ENCODE measurements at regions not wholly inside any gene's neighbourhood (a gene's known extent, or its start where the extent isn't known, plus 50 kb on each side); places are given as distances from the start of the nearest gene placed in this dataset.

DNA sequence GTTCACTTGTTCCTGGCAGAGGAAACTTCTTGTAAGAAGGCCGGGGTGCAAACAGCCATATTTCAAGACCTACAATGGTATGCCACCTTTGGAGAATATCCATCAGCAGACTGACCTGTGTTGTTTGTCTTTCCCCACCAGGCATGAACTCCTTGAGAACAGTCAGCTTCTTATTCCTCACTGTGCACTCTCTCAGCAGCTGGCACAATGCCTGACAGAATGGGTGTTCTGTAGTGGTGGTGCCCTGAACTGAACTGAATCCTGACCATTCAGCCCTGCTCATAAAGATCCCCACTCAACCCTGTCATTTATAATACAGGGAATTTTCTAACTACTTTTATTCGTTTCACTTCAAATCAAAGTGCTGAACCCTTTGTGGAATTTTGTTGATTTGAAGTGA lies 206.9 kb downstream of the COX7C start:
- ChIA-PET CTCF (no interaction called here), POLR2A (no interaction called here)
- TF ChIP-seq TEAD4 (CRISPR knock-in tag; IDR thresholded peaks at IDR 0.05) (no peak), NR1H2 (CRISPR knock-in tag; IDR thresholded peaks at IDR 0.05) (no peak), ZNF416 (CRISPR knock-in tag; IDR thresholded peaks at IDR 0.05) (no peak), ESRRA (CRISPR knock-in tag; IDR thresholded peaks at IDR 0.05; ENCODE audit: borderline replicate concordance) (no peak), FOXJ3 (CRISPR knock-in tag; IDR thresholded peaks at IDR 0.05; ENCODE audit: borderline replicate concordance) (no peak), IRF2 (CRISPR knock-in tag; IDR thresholded peaks at IDR 0.05; ENCODE audit: borderline replicate concordance, low read depth) (no peak), RORB (CRISPR knock-in tag; IDR thresholded peaks at IDR 0.05) (no peak), SMAD4 (CRISPR knock-in tag; IDR thresholded peaks at IDR 0.05) (no peak), ZNF396 (CRISPR knock-in tag; IDR thresholded peaks at IDR 0.05; ENCODE audit: borderline replicate concordance) (no peak), ELF4 (CRISPR knock-in tag; IDR thresholded peaks at IDR 0.05; ENCODE audit: low read depth) (no peak), TP53 (CRISPR knock-in tag; IDR thresholded peaks at IDR 0.05) (no peak)
- TF ChIP-seq, protein P1, sequence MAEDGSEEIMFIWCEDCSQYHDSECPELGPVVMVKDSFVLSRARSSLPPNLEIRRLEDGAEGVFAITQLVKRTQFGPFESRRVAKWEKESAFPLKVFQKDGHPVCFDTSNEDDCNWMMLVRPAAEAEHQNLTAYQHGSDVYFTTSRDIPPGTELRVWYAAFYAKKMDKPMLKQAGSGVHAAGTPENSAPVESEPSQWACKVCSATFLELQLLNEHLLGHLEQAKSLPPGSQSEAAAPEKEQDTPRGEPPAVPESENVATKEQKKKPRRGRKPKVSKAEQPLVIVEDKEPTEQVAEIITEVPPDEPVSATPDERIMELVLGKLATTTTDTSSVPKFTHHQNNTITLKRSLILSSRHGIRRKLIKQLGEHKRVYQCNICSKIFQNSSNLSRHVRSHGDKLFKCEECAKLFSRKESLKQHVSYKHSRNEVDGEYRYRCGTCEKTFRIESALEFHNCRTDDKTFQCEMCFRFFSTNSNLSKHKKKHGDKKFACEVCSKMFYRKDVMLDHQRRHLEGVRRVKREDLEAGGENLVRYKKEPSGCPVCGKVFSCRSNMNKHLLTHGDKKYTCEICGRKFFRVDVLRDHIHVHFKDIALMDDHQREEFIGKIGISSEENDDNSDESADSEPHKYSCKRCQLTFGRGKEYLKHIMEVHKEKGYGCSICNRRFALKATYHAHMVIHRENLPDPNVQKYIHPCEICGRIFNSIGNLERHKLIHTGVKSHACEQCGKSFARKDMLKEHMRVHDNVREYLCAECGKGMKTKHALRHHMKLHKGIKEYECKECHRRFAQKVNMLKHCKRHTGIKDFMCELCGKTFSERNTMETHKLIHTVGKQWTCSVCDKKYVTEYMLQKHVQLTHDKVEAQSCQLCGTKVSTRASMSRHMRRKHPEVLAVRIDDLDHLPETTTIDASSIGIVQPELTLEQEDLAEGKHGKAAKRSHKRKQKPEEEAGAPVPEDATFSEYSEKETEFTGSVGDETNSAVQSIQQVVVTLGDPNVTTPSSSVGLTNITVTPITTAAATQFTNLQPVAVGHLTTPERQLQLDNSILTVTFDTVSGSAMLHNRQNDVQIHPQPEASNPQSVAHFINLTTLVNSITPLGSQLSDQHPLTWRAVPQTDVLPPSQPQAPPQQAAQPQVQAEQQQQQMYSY (CRISPR knock-in tag; IDR thresholded peaks at IDR 0.05): no peak
- TF ChIP-seq, protein P2, sequence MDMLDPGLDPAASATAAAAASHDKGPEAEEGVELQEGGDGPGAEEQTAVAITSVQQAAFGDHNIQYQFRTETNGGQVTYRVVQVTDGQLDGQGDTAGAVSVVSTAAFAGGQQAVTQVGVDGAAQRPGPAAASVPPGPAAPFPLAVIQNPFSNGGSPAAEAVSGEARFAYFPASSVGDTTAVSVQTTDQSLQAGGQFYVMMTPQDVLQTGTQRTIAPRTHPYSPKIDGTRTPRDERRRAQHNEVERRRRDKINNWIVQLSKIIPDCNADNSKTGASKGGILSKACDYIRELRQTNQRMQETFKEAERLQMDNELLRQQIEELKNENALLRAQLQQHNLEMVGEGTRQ (CRISPR knock-in tag; IDR thresholded peaks at IDR 0.05): no peak
- TF ChIP-seq, protein P3, sequence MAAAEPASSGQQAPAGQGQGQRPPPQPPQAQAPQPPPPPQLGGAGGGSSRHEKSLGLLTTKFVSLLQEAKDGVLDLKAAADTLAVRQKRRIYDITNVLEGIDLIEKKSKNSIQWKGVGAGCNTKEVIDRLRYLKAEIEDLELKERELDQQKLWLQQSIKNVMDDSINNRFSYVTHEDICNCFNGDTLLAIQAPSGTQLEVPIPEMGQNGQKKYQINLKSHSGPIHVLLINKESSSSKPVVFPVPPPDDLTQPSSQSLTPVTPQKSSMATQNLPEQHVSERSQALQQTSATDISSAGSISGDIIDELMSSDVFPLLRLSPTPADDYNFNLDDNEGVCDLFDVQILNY (CRISPR knock-in tag; IDR thresholded peaks at IDR 0.05): no peak
- TF ChIP-seq, protein P4, sequence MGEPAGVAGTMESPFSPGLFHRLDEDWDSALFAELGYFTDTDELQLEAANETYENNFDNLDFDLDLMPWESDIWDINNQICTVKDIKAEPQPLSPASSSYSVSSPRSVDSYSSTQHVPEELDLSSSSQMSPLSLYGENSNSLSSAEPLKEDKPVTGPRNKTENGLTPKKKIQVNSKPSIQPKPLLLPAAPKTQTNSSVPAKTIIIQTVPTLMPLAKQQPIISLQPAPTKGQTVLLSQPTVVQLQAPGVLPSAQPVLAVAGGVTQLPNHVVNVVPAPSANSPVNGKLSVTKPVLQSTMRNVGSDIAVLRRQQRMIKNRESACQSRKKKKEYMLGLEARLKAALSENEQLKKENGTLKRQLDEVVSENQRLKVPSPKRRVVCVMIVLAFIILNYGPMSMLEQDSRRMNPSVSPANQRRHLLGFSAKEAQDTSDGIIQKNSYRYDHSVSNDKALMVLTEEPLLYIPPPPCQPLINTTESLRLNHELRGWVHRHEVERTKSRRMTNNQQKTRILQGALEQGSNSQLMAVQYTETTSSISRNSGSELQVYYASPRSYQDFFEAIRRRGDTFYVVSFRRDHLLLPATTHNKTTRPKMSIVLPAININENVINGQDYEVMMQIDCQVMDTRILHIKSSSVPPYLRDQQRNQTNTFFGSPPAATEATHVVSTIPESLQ (CRISPR knock-in tag; IDR thresholded peaks at IDR 0.05): no peak
- DNase-seq (ENCODE audit: low spot score) (no peak), ATAC-seq (no peak)
- H3K4me1 Mint-ChIP-seq: no peaks in the 10 kb centered on the region
- H3K4me3 Mint-ChIP-seq: no peak overlapping the region
- H3K9me3 Mint-ChIP-seq: peaks cover 14% of the 10 kb centered on the region
- H3K27ac Mint-ChIP-seq: no peak overlapping the region; the same call in 1 of the 2 replicates
- no peaks in the 10 kb centered on the region for H3K36me3 Mint-ChIP-seq
- H3K27me3 Mint-ChIP-seq (ENCODE audit: low read depth): no peaks in the 10 kb centered on the region

DNA sequence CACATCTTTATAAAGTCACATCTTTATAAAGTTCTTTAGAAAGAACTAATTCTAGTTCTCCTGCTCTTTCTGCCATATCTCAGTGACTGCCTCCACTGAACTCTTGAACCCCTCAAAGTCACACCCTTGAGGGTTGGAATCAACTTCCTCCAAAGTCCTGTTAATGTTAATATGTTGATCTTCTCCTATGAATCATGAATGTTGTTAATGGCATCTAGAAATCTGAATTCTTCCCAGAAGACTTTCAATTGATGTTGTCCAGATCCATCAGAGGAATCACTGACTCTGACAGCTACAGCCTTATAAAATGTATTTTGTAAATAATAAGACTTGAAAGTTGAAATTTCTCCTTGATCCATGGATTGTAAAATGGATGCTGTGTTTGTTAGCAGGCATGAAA lies 213.4 kb downstream of the COX7C start:
- Mint-ChIP-seq H3K9me3 (peaks cover 29% of the 10 kb centered on the region), H3K36me3 (no peaks in the 10 kb centered on the region), H3K27me3 (ENCODE audit: low read depth) (no peaks in the 10 kb centered on the region), H3K27ac (no peak overlapping the region), H3K4me3 (no peak overlapping the region), H3K4me1 (no peaks in the 10 kb centered on the region)
- ChIA-PET POLR2A (no interaction called here), CTCF (no interaction called here)
- no peak for DNase-seq (ENCODE audit: low spot score)
- no peak for ATAC-seq
- TF ChIP-seq, protein P5, sequence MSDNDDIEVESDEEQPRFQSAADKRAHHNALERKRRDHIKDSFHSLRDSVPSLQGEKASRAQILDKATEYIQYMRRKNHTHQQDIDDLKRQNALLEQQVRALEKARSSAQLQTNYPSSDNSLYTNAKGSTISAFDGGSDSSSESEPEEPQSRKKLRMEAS (CRISPR knock-in tag; IDR thresholded peaks at IDR 0.05): no peak
- TF ChIP-seq ZNF396 (CRISPR knock-in tag; IDR thresholded peaks at IDR 0.05; ENCODE audit: borderline replicate concordance) (no peak), ZNF263 (CRISPR knock-in tag; IDR thresholded peaks at IDR 0.05; ENCODE audit: low read depth) (no peak), NR3C1 (CRISPR knock-in tag; conservative IDR thresholded peaks at IDR 0.05; ENCODE audit: low read depth) (no peak), TEAD4 (CRISPR knock-in tag; IDR thresholded peaks at IDR 0.05) (no peak), GTF2I (CRISPR knock-in tag; conservative IDR thresholded peaks at IDR 0.05) (no peak), KAT7 (CRISPR knock-in tag; IDR thresholded peaks at IDR 0.05; ENCODE audit: borderline replicate concordance) (no peak), RELA (CRISPR knock-in tag; IDR thresholded peaks at IDR 0.05; ENCODE audit: borderline replicate concordance) (no peak), NFYB (CRISPR knock-in tag; conservative IDR thresholded peaks at IDR 0.05; ENCODE audit: low read depth) (no peak), ZNF416 (CRISPR knock-in tag; IDR thresholded peaks at IDR 0.05) (no peak), TP53 (CRISPR knock-in tag; IDR thresholded peaks at IDR 0.05) (no peak), GABPB1 (CRISPR knock-in tag; IDR thresholded peaks at IDR 0.05) (no peak), RORB (CRISPR knock-in tag; IDR thresholded peaks at IDR 0.05) (no peak)
- TF ChIP-seq, protein P6, sequence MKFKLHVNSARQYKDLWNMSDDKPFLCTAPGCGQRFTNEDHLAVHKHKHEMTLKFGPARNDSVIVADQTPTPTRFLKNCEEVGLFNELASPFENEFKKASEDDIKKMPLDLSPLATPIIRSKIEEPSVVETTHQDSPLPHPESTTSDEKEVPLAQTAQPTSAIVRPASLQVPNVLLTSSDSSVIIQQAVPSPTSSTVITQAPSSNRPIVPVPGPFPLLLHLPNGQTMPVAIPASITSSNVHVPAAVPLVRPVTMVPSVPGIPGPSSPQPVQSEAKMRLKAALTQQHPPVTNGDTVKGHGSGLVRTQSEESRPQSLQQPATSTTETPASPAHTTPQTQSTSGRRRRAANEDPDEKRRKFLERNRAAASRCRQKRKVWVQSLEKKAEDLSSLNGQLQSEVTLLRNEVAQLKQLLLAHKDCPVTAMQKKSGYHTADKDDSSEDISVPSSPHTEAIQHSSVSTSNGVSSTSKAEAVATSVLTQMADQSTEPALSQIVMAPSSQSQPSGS (CRISPR knock-in tag; IDR thresholded peaks at IDR 0.05; ENCODE audit: borderline replicate concordance, low read depth): no peak
- TF ChIP-seq, protein P7, sequence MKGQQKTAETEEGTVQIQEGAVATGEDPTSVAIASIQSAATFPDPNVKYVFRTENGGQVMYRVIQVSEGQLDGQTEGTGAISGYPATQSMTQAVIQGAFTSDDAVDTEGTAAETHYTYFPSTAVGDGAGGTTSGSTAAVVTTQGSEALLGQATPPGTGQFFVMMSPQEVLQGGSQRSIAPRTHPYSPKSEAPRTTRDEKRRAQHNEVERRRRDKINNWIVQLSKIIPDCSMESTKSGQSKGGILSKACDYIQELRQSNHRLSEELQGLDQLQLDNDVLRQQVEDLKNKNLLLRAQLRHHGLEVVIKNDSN (CRISPR knock-in tag; IDR thresholded peaks at IDR 0.05): no peak
